Ectodermal cell (in vitro differentiated cells): ENCODE measurements at regions not wholly inside any gene's neighbourhood (a gene's known extent, or its start where the extent isn't known, plus 50 kb on each side); places are given as distances from the start of the nearest gene placed in this dataset.

Source experiments
- H3K27ac ChIP-seq: 2 replicates; pipeline ENCODE4 v1.7.0; 2013; ENCODE audit warnings: mild to moderate bottlenecking, low read depth, low read length; ENCODE audit not compliant: insufficient read depth, poor library complexity, severe bottlenecking
- H3K27me3 ChIP-seq: 2 replicates; pipeline ENCODE4 v1.7.0; 2013; ENCODE audit warnings: mild to moderate bottlenecking, low read length; ENCODE audit not compliant: insufficient read depth, control insufficient read depth, poor library complexity, severe bottlenecking
- H3K36me3 ChIP-seq: one replicate; pipeline ENCODE4 v1.7.0; 2013; ENCODE audit warnings: low read length; ENCODE audit not compliant: control insufficient read depth, insufficient read depth
- H3K4me1 ChIP-seq: one replicate; pipeline ENCODE4 v1.7.0; 2013; ENCODE audit warnings: low read length; ENCODE audit not compliant: control insufficient read depth, insufficient read depth
- H3K4me3 ChIP-seq: 2 replicates; pipeline ENCODE4 v1.7.0; 2013; ENCODE audit warnings: low read depth, low read length, control low read depth; ENCODE audit not compliant: insufficient read depth
- H3K9me3 ChIP-seq: 2 replicates; pipeline ENCODE4 v1.7.0; 2013; ENCODE audit warnings: mild to moderate bottlenecking, low read length, moderate library complexity; ENCODE audit not compliant: control insufficient read depth
- WGBS, 2 experiments: methylation state at CpG; one replicate each; pipeline ENCODE4 v1.1.7; 2013; ENCODE audit warnings: missing lambda C conversion rate in 2 of 2; 5-methylcytosine and 5-hydroxymethylcytosine counted together

GRCh38 chr2:6362671-6363450, 502.8 kb downstream of the CMPK2 start:
- no peaks in the 10 kb centered on the region for H3K4me1 ChIP-seq
- no peaks in the 10 kb centered on the region for H3K9me3 ChIP-seq
- no peak overlapping the region for H3K27ac ChIP-seq
- H3K36me3 ChIP-seq: no peaks in the 10 kb centered on the region
- H3K4me3 ChIP-seq: no peak overlapping the region
- WGBS, 2 experiments: 90 to 93% methylated on average over 9 to 11 of the region's 11 CpGs
- H3K27me3 ChIP-seq: no peaks in the 10 kb centered on the region

GRCh38 chr2:6368281-6368680, 497.4 kb downstream of the CMPK2 start:
- WGBS, 2 experiments: 94 to 95% methylated on average over 2 of the region's 2 CpGs
- Histone ChIP-seq H3K27ac (no peak overlapping the region), H3K9me3 (no peaks in the 10 kb centered on the region)

DNA sequence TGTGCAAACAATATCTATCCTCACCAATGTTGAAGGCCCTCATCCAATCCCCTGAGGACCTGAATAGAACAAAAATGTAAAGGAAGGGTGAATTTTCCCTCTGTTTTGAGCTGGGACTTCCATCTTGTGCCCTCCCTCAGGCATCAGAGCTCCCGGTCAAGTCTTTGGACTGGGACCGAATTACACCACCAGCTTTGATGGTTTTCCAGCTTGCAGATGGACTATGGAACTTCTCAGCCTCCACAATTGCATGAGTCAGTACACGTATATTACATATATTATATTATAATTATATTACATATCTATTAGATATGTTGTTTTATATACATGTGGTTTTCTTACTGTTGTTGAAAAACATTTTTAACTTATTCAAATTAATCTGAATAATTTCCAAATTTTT, 496.4 kb downstream of the CMPK2 start:
- no peaks in the 10 kb centered on the region for H3K27me3 ChIP-seq
- 92 to 100% methylated on average over 2 of the region's 3 CpGs for WGBS, 2 experiments
- no peaks in the 10 kb centered on the region for H3K9me3 ChIP-seq
- H3K4me1 ChIP-seq: no peaks in the 10 kb centered on the region
- H3K27ac ChIP-seq: no peak overlapping the region
- no peaks in the 10 kb centered on the region for H3K36me3 ChIP-seq
- H3K4me3 ChIP-seq: no peak overlapping the region

More at GRCh38 chr2:6368281-6368680, 497.4 kb downstream of the CMPK2 start:
- Histone ChIP-seq H3K4me3 (no peak overlapping the region), H3K27me3 (no peaks in the 10 kb centered on the region), H3K36me3 (no peaks in the 10 kb centered on the region), H3K4me1 (no peaks in the 10 kb centered on the region)

- H3K9me3 ChIP-seq: no peaks in the 10 kb centered on the region
- no peak overlapping the region for H3K4me3 ChIP-seq
- 91 to 97% methylated on average over 7 of the region's 7 CpGs for WGBS, 2 experiments
- H3K27me3 ChIP-seq: no peaks in the 10 kb centered on the region
- no peak overlapping the region for H3K27ac ChIP-seq
- H3K36me3 ChIP-seq: no peaks in the 10 kb centered on the region
- no peaks in the 10 kb centered on the region for H3K4me1 ChIP-seq
Observed at GRCh38 chr2:6370753-6371551, 494.8 kb downstream of the CMPK2 start.

GRCh38 chr2:6372317-6372901, 493.3 kb downstream of the CMPK2 start:
- 90 to 96% methylated on average over 3 of the region's 3 CpGs for WGBS, 2 experiments
- no peak overlapping the region for H3K27ac ChIP-seq

GRCh38 chr2:6381326-6381725, 484.4 kb downstream of the CMPK2 start:
- 83 to 95% methylated on average over 1 to 2 of the region's 2 CpGs for WGBS, 2 experiments
- no peaks in the 10 kb centered on the region for H3K36me3 ChIP-seq
- H3K27ac ChIP-seq: no peak overlapping the region
- H3K9me3 ChIP-seq: no peaks in the 10 kb centered on the region
- H3K4me3 ChIP-seq: no peak overlapping the region
- H3K27me3 ChIP-seq: no peaks in the 10 kb centered on the region
- H3K4me1 ChIP-seq: no peaks in the 10 kb centered on the region

More at GRCh38 chr2:6372317-6372901, 493.3 kb downstream of the CMPK2 start:
- no peaks in the 10 kb centered on the region for H3K9me3 ChIP-seq
- H3K4me3 ChIP-seq: no peak overlapping the region
- H3K36me3 ChIP-seq: no peaks in the 10 kb centered on the region
- H3K27me3 ChIP-seq: no peaks in the 10 kb centered on the region
- H3K4me1 ChIP-seq: no peaks in the 10 kb centered on the region

DNA sequence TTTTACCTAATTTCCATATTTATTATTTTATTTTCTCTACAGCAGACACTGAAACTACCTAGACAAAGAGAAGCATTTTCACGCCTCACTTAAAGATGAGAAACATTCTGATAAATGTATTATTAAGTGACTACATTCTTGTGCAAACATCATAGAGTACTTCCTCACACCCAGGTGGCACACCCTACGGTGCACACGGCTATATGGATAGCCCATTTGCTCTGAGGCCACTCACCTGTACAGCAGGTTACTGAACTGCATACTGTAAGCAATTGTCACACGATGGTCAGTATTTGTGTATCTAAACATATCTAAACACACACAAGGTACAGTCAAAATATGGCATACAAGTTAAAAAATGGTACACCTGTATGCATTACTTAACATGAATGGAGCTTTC, 481.4 kb downstream of the CMPK2 start:
- no peaks in the 10 kb centered on the region for H3K4me1 ChIP-seq
- WGBS, 2 experiments: 88 to 92% methylated on average over 3 to 4 of the region's 4 CpGs
- H3K27me3 ChIP-seq: no peaks in the 10 kb centered on the region
- H3K27ac ChIP-seq: no peak overlapping the region
- no peak overlapping the region for H3K4me3 ChIP-seq
- H3K36me3 ChIP-seq: no peaks in the 10 kb centered on the region
- H3K9me3 ChIP-seq: no peaks in the 10 kb centered on the region

DNA sequence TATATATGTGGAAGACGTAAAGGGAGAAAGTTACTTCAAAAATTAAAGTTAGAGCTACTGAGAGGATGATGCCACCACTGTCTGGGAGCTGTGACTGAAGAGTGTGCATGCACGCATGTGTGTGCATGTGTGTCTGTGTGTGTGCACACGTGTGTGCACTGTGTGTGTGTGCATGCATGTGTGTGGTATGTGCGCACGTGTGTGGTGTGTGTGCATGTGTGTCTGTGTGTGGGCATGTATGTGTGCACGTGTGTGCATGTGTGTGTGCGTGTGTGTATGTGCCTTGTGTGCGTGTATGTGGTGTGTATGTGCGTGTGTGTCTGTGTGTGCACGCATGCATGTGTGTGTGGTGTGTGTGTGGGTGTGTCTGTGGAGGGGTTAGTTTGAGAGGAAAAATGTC, 473.4 kb downstream of the CMPK2 start:
- Histone ChIP-seq H3K4me1 (peaks cover 5% of the 10 kb centered on the region), H3K4me3 (no peak overlapping the region), H3K27me3 (no peaks in the 10 kb centered on the region), H3K9me3 (no peaks in the 10 kb centered on the region), H3K27ac (no peak overlapping the region), H3K36me3 (no peaks in the 10 kb centered on the region)
- WGBS, 2 experiments: 93% methylated on average over 10 of the region's 10 CpGs

GRCh38 chr2:6392966-6393365, 472.7 kb downstream of the CMPK2 start:
- no peaks in the 10 kb centered on the region for H3K27me3 ChIP-seq
- H3K4me1 ChIP-seq: peaks cover 5% of the 10 kb centered on the region
- H3K27ac ChIP-seq: no peak overlapping the region
- no peaks in the 10 kb centered on the region for H3K9me3 ChIP-seq
- 77 to 79% methylated on average over 6 of the region's 6 CpGs for WGBS, 2 experiments
- H3K36me3 ChIP-seq: no peaks in the 10 kb centered on the region
- no peak overlapping the region for H3K4me3 ChIP-seq

DNA sequence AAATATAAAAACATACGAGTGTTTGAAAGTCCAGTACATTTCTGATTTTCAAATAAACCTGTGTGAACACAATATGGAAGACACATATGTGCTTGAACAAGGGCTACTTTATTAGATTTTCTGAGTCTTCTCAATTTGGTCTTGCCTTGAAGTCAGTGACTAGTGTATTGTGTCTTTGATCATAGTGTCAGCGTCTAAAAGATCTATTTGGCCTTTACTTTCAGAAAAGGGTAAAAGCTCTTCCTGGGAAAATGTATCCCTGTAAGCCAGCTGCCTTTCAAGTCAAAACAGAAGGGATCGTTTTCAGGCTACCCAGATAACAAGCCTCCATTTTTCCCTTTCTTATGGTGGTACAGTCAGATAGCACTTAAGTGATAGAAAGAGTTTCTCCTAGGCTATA, 471.9 kb downstream of the CMPK2 start:
- no peak overlapping the region for H3K27ac ChIP-seq
- H3K36me3 ChIP-seq: no peaks in the 10 kb centered on the region
- H3K4me1 ChIP-seq: peaks cover 5% of the 10 kb centered on the region
- H3K4me3 ChIP-seq: no peak overlapping the region
- no peaks in the 10 kb centered on the region for H3K27me3 ChIP-seq
- no peaks in the 10 kb centered on the region for H3K9me3 ChIP-seq
- WGBS, 2 experiments: 83 to 91% methylated on average over 2 to 3 of the region's 3 CpGs
